Upper lobe of left lung (tissue), 4 donors: ENCODE measurements at regions not wholly inside any gene's neighbourhood (a gene's known extent, or its start where the extent isn't known, plus 50 kb on each side); places are given as distances from the start of the nearest gene placed in this dataset.

ENCODE experiments used
- POLR2AphosphoS5 ChIP-seq, 2 donors: sonication (generic); formaldehyde crosslinking; IDR thresholded peaks; one replicate each; pipeline ENCODE4 v1.5.1; 2017; ENCODE audit warnings: antibody characterized with exemption in 2 of 2
- TF ChIP-seq, protein P1 (sequence below), 6 experiments: fragments of 450-650 bp in 4 of 6; fragments of 200-600 bp in 2 of 6; sonication (generic) in 2 of 6; IDR thresholded peaks; one replicate each; pipeline ENCODE4 v1.5.1; 2016 to 2019; ENCODE audit warnings: antibody characterized with exemption in 6 of 6

DNA sequence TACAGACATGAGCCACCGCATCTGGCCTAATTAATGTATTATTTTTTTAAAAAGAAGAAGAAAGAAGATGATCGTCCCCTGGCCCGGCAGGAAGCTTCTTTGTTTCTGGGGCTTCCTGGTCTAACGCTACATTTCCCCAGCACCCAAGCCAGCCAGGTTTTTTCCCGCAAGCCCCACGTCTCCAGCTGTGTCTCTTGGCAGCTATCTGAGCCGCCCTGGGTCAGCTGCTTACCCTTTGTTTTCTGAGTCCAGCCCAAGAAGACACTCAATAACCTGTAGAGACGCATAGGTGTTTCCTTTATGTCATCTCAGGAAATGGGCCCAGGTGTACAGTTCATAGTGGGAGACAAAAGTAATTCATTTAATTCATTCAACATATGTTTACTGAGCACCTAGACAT is 110.2 kb downstream of the MTPAP start:
- TF ChIP-seq, protein P1, sequence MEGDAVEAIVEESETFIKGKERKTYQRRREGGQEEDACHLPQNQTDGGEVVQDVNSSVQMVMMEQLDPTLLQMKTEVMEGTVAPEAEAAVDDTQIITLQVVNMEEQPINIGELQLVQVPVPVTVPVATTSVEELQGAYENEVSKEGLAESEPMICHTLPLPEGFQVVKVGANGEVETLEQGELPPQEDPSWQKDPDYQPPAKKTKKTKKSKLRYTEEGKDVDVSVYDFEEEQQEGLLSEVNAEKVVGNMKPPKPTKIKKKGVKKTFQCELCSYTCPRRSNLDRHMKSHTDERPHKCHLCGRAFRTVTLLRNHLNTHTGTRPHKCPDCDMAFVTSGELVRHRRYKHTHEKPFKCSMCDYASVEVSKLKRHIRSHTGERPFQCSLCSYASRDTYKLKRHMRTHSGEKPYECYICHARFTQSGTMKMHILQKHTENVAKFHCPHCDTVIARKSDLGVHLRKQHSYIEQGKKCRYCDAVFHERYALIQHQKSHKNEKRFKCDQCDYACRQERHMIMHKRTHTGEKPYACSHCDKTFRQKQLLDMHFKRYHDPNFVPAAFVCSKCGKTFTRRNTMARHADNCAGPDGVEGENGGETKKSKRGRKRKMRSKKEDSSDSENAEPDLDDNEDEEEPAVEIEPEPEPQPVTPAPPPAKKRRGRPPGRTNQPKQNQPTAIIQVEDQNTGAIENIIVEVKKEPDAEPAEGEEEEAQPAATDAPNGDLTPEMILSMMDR (IDR thresholded peaks at IDR 0.05) = no peak
- TF ChIP-seq POLR2AphosphoS5 (IDR thresholded peaks at IDR 0.05) = no peak
